ENCODE measurements at regions not wholly inside any gene's neighbourhood (a gene's known extent, or its start where the extent isn't known, plus 50 kb on each side); places are given as distances from the start of the nearest gene placed in this dataset.
"Not testable (repeated sequence)": the region's sequence is repeated elsewhere in the genome, so short reads cannot be mapped to it uniquely, and the experiment has no call there.

- DNase-seq (ENCODE audit: low read depth): no peak
Observed at GRCh38 chr7:68244389-68244788, 1247.8 kb downstream of the TYW1 start.

GRCh38 chr7:68245688-68246087 is 1249.1 kb downstream of the TYW1 start:
- DNase-seq (ENCODE audit: low read depth): no peak

DNA sequence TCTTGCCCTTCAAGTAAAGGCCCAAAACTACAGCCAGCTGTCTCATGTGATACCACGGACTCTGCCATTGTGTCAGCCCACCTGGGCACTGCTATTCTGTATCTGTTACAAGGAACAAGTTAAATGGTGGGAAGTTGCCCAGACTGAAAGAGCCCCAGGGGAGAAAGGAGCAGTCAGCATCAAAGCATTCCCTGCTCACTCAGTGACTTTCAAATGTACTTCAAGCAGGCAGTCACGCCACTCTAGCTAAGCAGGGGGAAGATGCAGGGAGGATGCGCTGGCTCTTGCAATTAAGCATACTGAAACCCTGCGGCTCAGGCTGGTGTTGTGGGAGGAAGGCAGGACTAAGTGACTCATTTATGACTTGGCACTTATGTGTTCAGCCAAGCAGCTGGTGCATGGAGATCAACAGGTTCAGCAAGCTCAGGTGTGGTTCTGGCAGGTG is 1249.6 kb downstream of the TYW1 start:
- no peak for DNase-seq (ENCODE audit: low read depth)

DNA sequence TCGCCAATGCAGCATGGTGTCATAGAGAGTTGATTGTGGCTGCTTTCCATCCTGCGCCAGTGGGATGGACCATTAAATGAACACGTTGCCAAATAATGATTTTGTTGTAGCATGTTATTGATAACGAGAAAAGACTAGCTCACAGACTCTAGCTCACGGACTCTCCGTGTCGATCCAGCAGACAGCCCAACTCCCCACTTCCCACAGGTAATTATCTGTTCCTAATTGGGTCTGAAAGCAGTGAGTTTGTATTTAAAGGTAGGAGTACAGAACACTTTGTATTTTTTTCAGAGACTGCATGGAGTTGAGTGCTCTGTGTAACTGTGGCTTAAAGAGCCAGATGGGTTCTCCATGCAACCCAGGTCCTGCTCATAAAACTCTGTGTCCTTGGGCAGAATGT is 1250.5 kb downstream of the TYW1 start:
- no peak for DNase-seq (ENCODE audit: low read depth)

DNA sequence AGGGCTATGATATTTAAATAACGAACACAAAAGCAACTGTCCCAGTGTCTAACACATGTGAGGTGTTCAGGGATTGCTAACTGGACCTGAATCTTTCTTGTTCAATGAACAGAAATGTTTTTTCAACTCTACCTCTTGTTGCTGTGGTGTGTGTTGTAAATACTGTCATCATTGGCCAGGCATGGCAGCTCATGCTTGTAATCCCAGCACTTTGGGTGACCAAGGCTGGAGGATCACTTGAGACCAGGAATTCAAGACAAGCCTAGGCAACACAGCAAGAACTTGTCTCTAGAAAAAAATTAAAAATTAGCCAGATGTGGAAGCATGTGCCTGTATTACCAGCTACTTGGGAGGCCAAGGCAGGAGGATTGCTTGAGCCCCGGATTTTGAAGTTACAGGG is 1250.9 kb downstream of the TYW1 start:
- DNase-seq (ENCODE audit: low read depth): no peak

GRCh38 chr7:68248973-68249372 is 1252.3 kb downstream of the TYW1 start:
- no peak for DNase-seq (ENCODE audit: low read depth)

GRCh38 chr7:68249611-68250010 is 1253.0 kb downstream of the TYW1 start:
- DNase-seq (ENCODE audit: low read depth): no peak

GRCh38 chr7:68250143-68250542 is 1253.5 kb downstream of the TYW1 start:
- no peak for DNase-seq (ENCODE audit: low read depth)

- not testable (repeated sequence) for DNase-seq (ENCODE audit: low read depth)
Observed at GRCh38 chr7:68254815-68255214, 1258.2 kb downstream of the TYW1 start.

DNA sequence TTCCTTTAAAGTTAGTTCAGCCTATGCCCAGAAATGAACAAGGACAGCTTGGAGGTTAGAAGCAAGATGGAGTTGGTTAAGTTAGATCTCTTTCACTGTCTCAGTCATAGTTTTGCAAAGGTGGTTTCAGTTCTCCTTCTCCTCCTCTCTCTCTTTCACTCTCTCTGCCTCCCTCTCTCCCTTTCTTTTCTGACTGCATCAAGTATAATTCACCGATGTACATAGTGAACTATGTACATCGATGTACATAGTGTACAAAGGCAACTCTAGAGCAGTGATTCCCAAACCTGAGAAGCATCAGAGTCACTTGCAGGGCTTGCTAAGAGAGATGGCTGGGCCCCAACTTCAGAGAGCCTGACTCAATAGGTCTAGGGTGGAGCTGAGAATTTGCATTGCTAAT is 1259.7 kb downstream of the TYW1 start:
- DNase-seq (ENCODE audit: low read depth): no peak

DNA sequence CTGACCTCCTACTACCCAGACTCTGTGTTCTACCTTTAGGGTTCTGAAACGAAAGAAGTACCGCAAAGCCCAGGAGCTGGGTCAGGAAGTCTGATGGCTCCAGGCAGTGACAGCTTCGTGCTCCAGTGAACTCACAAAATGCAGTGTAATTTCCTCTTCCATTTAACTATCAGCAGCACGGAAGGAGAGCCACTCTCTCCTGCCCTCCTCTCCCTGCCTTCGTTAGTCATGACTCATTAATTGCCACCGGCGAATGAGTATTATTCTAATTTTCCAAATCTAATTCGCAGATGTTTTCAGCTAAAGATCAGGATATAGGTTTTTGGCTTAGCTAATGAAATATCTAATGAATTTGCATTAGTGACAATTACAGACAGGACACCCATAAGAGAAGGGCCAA is 1262.0 kb downstream of the TYW1 start:
- no peak for DNase-seq (ENCODE audit: low read depth)

GRCh38 chr7:68265258-68265657 is 1268.6 kb downstream of the TYW1 start:
- DNase-seq (ENCODE audit: low read depth): no peak

- no peak for DNase-seq (ENCODE audit: low read depth)
Observed at GRCh38 chr7:68266004-68266579, 1269.5 kb downstream of the TYW1 start.

- no peak for DNase-seq (ENCODE audit: low read depth)
Observed at GRCh38 chr7:68267486-68267885, 1270.9 kb downstream of the TYW1 start.

DNA sequence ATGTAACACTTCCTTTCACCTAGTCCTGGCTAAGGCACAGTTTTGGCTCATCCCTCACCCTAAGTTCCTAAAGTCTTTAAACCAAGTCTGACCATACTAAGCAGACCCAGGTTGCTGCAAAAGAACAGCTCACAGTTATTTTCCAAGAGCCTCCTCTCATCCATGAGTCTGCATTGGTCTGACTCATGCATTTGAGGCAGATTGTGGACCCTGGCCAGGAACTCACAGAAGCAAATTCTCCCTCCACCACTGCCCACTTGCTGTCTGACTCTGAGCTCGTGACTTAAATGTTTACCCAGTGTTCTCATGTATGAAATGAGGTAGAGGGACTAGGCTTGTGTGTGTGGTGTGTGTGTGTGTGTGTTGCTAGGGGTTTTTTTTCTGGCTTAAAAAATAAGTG is 1272.8 kb downstream of the TYW1 start:
- no peak for DNase-seq (ENCODE audit: low read depth)

- no peak for DNase-seq (ENCODE audit: low read depth)
Observed at GRCh38 chr7:68272507-68272906, 1275.9 kb downstream of the TYW1 start.

DNA sequence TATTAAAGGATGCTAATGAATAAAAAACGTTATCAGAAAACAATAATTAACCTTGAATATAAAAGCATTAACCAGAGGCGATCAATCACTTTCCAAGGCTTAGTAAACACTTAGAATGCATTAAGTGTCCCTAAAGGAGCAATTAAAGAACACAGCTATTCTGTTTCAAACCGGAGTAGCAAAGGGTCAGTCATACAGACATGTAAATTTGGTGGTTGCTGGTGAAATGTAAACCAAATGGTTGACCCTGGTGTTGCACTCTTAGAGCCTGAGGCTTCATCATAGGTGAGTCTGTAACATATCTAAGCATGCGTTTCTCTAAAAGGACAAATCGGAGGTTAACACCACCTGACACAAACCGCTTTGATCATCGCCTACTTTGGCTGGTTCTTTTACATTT is 1280.1 kb downstream of the TYW1 start:
- no peak for DNase-seq (ENCODE audit: low read depth)

- DNase-seq (ENCODE audit: low read depth): no peak
Observed at GRCh38 chr7:68279827-68280400, 1283.3 kb downstream of the TYW1 start.

DNA sequence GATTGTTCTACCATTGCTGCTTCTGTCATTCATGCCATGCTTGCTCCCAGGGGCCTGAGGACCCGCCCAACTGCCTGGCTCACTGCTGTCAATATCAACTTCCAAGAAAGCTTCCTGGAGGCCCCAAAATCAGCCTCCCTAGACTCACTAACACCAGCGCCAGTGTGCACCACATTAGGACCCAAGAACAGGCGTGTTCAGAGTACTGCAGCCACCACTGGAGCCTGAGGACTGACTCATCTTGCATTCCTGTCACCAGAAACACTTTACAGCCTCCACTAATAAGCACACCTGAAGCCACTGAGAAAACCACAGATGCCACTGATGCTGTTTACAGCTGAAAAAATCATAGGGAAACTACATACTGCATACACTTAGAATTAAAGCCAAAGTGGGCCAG is 1284.3 kb downstream of the TYW1 start:
- no peak for DNase-seq (ENCODE audit: low read depth)

DNA sequence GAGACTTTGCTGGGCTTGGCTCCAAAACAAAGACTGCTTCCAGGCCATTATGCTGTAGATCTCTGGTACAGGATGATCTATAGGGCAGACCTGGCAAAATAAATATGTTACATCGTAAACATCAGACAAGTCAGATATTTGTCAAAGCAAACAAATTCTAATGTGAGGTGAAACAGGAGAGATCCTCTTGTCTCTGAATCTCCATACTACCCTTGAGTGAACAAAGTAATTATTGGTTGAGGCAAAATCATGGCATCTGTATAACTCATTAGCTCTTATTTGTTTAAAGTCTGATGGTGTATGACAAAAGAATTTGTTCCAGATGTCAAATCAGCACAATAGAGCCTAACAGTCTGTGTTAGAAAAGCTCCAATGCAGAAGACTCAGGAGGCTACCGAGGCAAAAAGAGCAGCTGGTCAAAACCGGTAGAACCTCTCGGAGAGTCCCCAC is 1291.5 kb downstream of the TYW1 start:
- no peak for DNase-seq (ENCODE audit: low read depth)

GRCh38 chr7:68291710-68292109 is 1295.1 kb downstream of the TYW1 start:
- DNase-seq (ENCODE audit: low read depth): no peak

DNA sequence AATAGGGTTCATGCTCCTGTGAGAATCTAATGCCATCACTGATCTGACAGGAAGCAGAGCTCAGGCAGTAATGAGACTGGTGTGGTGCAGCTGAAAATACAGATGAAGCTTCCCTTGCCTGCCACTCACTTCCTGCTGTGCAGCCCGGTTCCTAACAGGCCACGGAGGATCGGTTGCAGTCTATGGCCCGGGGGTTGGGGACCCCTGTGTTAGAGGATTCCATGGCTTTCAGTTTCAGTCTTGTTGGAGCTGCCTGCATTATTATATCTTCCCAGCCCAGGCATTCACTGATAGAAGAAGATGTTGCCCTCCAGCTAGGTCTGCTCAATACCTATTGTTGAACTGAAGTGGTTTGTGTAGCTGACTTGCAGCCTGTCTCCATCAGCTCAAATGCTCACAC is 1298.8 kb downstream of the TYW1 start:
- DNase-seq (ENCODE audit: low read depth): no peak

DNA sequence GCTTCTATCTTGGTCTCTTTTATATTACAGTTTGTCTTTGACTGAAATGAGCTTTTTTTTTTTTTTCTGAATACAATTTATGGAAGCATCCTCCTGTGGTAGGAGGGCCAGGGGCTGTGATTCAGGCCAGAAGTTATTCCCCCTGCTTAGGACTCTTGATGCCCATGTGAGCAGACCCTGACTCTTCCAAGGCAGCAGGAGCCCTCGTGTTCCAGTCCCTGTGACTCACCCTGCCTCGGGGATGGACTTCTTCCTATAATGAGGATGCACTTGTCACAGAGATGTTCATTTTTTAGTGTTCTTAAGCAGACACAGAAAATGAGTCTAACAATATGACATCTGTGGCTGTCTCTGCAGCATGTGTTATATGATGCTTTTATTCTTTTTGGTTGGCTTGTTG is 1293.7 kb upstream of the AUTS2 start:
- no peak for DNase-seq (ENCODE audit: low read depth)

DNA sequence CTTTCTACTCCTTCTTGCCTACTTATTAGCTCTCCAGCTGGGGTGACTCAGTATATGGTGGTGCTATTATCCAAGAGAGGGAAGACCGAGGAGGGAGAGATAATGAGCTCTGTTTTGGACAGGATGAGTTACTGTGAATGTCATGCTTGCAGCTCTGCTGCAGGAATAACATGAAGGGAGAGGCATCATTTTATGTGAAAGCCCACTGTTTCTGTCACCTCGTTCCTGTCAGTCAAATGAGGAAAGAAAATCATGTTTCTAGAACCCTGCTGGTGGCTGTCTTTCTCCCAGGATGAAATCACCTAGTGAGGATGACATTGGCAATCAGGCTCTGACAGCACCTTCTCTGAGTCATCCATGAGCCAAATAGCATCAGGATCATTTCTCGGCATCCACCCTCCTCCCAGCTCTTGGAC is 1291.6 kb upstream of the AUTS2 start:
- DNase-seq (ENCODE audit: low read depth): no peak

All from fibroblast of gingiva (primary cell).